Right atrium auricular region (tissue), 2 donors: ENCODE measurements at regions not wholly inside any gene's neighbourhood (a gene's known extent, or its start where the extent isn't known, plus 50 kb on each side); places are given as distances from the start of the nearest gene placed in this dataset.

ENCODE experiments used
- DNase-seq: peaks from one replicate; pipeline ENCODE4 v3.0.0-alpha.2; 2019; ENCODE audit warnings: low spot score
- H3K27ac ChIP-seq, 2 donors: fragments of 200-600 bp; sonication (generic); 1 replicate in 1 of 2; 2 replicates in 1 of 2; pipeline ENCODE4 v1.5.1; 2016 to 2019
- H3K27me3 ChIP-seq, 2 donors: fragments of 200-600 bp; sonication (generic); one replicate each; pipeline versions ENCODE4 v1.5.1 to v1.6.0; 2017 to 2019
- H3K36me3 ChIP-seq: fragments of 200-600 bp; sonication (generic); one replicate; pipeline ENCODE4 v1.5.1; 2016
- H3K4me1 ChIP-seq, 2 donors: fragments of 200-600 bp; sonication (generic); one replicate each; pipeline versions ENCODE4 v1.5.1 to v1.6.0; 2017 to 2019
- H3K4me3 ChIP-seq, 2 donors: fragments of 200-600 bp; sonication (generic); 1 replicate in 1 of 2; 2 replicates in 1 of 2; pipeline ENCODE4 v1.5.1; 2017 to 2019; ENCODE audit warnings: mild to moderate bottlenecking in 1 of 2, moderate library complexity in 1 of 2
- H3K9me3 ChIP-seq, 2 donors: fragments of 200-600 bp; sonication (generic); one replicate each; pipeline ENCODE4 v1.5.1; 2019
- CTCF ChIP-seq, 2 donors: fragments of 200-600 bp; sonication (generic); IDR thresholded peaks; one replicate each; pipeline ENCODE4 v1.5.1; 2019; ENCODE audit warnings: antibody characterized with exemption in 2 of 2

- TF ChIP-seq CTCF (IDR thresholded peaks at IDR 0.05) = no peak
- Histone ChIP-seq H3K27me3 (no peaks in the 10 kb centered on the region), H3K4me3 (no peak overlapping the region), H3K9me3 (peaks cover 0 to 11% of the 10 kb centered on the region in 2 donors), H3K27ac (no peak overlapping the region), H3K36me3 (no peaks in the 10 kb centered on the region), H3K4me1 (no peaks in the 10 kb centered on the region)
- peak; percentile 30 for DNase-seq
These were observed 420.8 kb downstream of the NPHP4 start for GRCh38 chr1:5571438-5571837.

GRCh38 chr1:5570931-5571330, 421.3 kb downstream of the NPHP4 start:
- Histone ChIP-seq H3K36me3 (no peaks in the 10 kb centered on the region), H3K4me1 (no peaks in the 10 kb centered on the region), H3K4me3 (no peak overlapping the region), H3K9me3 (peaks cover 0 to 11% of the 10 kb centered on the region in 2 donors), H3K27ac (no peak overlapping the region), H3K27me3 (no peaks in the 10 kb centered on the region)
- TF ChIP-seq CTCF (IDR thresholded peaks at IDR 0.05) = no peak
- DNase-seq = no peak

- Histone ChIP-seq H3K36me3 (no peaks in the 10 kb centered on the region), H3K9me3 (peaks cover 0 to 11% of the 10 kb centered on the region in 2 donors), H3K4me3 (no peak overlapping the region), H3K4me1 (no peaks in the 10 kb centered on the region), H3K27ac (no peak overlapping the region), H3K27me3 (no peaks in the 10 kb centered on the region)
- no peak for DNase-seq
- no peak for TF ChIP-seq CTCF (IDR thresholded peaks at IDR 0.05)
These were observed 423.9 kb downstream of the NPHP4 start for GRCh38 chr1:5568321-5568720.

- H3K27me3 ChIP-seq = no peaks in the 10 kb centered on the region
These were observed 424.4 kb downstream of the NPHP4 start for GRCh38 chr1:5567839-5568238.

GRCh38 chr1:5566924-5567323, 425.3 kb downstream of the NPHP4 start:
- Histone ChIP-seq H3K27me3 (no peaks in the 10 kb centered on the region), H3K9me3 (peaks cover 0 to 11% of the 10 kb centered on the region in 2 donors), H3K4me3 (no peak overlapping the region), H3K27ac (no peak overlapping the region), H3K36me3 (no peaks in the 10 kb centered on the region), H3K4me1 (no peaks in the 10 kb centered on the region)
- DNase-seq = no peak
- TF ChIP-seq CTCF (IDR thresholded peaks at IDR 0.05) = no peak

More at GRCh38 chr1:5567839-5568238, 424.4 kb downstream of the NPHP4 start:
- H3K9me3 ChIP-seq = peaks cover 0 to 11% of the 10 kb centered on the region in 2 donors
- DNase-seq = no peak
- no peaks in the 10 kb centered on the region for H3K36me3 ChIP-seq
- H3K4me3 ChIP-seq = no peak overlapping the region
- no peaks in the 10 kb centered on the region for H3K4me1 ChIP-seq
- TF ChIP-seq CTCF (IDR thresholded peaks at IDR 0.05) = no peak
- no peak overlapping the region for H3K27ac ChIP-seq
